PC-3 (cell line): ENCODE measurements at regions not wholly inside any gene's neighbourhood (a gene's known extent, or its start where the extent isn't known, plus 50 kb on each side); places are given as distances from the start of the nearest gene placed in this dataset.

Experiments used
- EZH2 ChIP-seq: fragments of 300-600 bp; sonication (generic); IDR thresholded peaks from one replicate; pipeline ENCODE4 v1.6.1; 2017; ENCODE audit warnings: antibody characterized with exemption, mild to moderate bottlenecking, low read length; ENCODE audit not compliant: unreplicated experiment
- EZH2phosphoT487 ChIP-seq: fragments of 300-600 bp; sonication (generic); IDR thresholded peaks from 2 replicates; pipeline ENCODE4 v1.6.1; 2018; ENCODE audit warnings: mild to moderate bottlenecking, antibody characterized with exemption, low read length, borderline replicate concordance
- TF ChIP-seq, protein P1 (sequence below): fragments of 300-600 bp; sonication (generic); conservative IDR thresholded peaks from 2 replicates; pipeline ENCODE4 v1.5.1; 2017; ENCODE audit warnings: antibody characterized with exemption, low read depth, mild to moderate bottlenecking, low read length

DNA sequence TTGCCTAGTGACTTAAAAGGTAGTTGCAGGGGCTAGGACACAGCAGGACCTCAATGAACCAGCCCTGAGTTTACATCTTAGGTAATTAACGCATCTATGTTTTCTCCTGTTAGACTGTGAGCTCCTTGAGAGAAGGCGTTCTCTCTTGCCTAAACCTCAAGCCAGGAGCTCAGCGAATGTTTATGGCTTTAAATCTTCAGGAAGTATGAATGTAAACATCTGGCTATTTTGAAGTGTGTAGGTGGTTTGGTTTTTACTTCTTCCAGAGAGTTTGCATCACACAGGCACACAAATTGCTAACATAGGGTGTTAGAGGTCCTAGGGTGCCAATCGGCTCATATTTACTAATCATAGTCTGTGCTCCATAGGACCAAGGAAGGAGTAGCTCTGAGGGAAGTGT lies 387.7 kb upstream of the ZNF507 start:
- TF ChIP-seq, protein P1, sequence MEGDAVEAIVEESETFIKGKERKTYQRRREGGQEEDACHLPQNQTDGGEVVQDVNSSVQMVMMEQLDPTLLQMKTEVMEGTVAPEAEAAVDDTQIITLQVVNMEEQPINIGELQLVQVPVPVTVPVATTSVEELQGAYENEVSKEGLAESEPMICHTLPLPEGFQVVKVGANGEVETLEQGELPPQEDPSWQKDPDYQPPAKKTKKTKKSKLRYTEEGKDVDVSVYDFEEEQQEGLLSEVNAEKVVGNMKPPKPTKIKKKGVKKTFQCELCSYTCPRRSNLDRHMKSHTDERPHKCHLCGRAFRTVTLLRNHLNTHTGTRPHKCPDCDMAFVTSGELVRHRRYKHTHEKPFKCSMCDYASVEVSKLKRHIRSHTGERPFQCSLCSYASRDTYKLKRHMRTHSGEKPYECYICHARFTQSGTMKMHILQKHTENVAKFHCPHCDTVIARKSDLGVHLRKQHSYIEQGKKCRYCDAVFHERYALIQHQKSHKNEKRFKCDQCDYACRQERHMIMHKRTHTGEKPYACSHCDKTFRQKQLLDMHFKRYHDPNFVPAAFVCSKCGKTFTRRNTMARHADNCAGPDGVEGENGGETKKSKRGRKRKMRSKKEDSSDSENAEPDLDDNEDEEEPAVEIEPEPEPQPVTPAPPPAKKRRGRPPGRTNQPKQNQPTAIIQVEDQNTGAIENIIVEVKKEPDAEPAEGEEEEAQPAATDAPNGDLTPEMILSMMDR = no peak
- TF ChIP-seq EZH2phosphoT487 (no peak), EZH2 (no peak)
